ENCODE measurements at regions not wholly inside any gene's neighbourhood (a gene's known extent, or its start where the extent isn't known, plus 50 kb on each side); places are given as distances from the start of the nearest gene placed in this dataset.
"Not testable (repeated sequence)": the region's sequence is repeated elsewhere in the genome, so short reads cannot be mapped to it uniquely, and the experiment has no call there.

DNA sequence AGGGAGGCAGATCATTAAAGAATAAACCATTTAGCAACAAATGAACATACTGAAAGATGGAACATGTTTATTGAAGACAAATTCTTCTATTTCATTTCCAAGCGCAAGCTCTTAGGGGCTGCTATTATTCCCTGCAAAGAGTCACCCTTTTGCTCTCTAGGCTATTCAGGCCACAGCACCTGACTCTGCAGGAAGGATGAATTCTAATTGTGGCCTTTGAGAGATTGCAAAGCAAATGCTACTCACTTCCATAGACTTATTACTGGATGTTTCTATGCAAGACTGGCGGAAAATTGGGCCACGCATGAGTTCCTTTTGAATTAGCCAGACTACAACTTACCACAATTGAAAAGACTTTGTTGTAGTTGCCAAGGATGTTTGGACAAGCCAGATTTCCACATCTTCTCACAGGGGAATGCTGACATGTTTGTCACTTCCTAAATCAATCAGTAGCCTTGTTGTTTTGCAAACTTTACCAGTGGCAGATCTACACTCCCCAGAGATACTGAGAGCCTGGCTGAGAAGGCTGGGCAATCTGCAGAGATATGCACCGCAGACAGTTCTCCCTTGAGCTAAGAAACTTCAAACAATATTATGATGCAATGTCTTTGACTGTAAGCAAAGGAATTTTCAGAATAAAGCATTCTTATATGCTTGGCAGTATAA, 334.3 kb upstream of the SYT1 start:
- no peak for DNase-seq

DNA sequence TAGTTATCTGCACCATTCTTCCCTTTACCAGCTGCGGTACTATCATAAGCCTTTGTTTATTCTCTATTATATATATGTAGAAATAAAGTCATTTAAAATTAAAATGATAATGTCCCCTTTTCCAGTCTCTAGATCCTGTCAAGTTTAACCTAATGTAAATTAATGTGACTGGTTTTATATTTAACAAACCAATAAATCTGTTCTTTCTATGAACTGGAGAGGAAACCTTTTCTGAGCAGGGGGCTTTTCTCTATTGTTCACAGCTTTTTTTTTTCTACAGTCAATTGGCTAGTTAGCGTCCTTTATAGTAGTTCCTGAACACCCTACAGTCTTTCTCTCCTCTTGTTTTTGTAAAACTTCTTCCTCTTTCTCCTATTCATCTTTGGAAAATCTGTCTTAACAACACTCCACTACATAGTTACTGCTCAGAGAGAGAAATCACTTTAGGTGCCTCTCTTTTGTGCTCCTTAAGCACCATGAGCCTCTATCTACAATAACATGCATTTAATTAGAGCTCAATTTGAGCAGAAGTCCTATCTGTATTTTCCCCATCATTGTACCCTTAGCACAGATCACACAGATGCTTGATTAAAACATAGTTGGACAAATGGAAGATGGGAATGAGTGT, 332.6 kb upstream of the SYT1 start:
- DNase-seq, result no peak

DNA sequence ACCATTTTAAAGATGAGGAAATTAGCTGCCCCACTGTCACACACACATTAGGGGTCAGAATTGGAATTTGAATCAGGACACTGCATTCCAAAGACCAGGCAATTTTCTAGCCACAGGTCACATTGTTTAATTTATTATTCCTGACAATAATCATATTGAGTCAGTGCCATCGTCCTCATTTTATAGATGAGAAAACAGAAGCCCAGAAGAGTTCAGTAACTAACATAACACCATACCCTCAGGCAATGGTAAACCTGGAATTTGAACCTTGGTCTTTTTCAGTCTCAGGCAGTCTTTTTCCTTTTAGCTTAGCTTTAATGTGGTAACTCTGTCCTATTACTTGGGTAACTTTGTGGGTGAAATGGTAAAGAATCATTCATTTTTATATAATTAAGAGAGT, 330.3 kb upstream of the SYT1 start:
- DNase-seq, result no peak

DNA sequence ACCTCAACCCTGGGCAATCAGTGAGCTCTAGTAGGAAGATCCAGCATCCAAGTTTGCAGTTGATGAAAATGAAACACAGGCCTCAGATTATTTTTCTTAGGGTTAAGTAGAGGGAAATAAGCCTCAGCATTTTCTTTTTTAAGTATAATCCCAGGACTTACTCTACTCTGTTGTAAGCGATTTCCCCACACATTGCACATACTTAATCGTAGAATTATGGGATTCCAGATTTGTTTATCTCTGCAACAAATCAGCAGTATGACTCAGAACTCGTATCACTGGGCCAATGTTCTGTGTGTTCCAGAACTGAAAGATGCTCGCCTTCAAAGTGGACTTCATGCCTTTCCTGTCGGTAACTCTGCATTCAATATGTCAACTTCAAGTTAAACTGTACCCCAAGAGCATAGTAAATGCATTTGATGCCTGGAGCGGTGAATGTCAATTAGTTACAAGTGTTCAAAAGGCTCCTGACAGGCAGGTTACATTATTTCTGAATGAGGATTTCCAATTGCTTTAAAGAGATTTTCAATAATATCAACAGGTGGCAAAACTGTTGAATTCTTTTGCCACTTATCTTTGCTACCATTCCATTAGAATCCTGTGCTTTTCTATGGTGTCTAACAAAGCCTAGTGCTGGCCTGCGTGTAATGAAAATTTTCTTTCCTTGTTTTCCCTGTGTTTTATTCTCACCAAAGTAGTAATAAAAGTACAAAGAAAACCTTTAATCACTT, 323.8 kb upstream of the SYT1 start:
- no peak for DNase-seq

DNA sequence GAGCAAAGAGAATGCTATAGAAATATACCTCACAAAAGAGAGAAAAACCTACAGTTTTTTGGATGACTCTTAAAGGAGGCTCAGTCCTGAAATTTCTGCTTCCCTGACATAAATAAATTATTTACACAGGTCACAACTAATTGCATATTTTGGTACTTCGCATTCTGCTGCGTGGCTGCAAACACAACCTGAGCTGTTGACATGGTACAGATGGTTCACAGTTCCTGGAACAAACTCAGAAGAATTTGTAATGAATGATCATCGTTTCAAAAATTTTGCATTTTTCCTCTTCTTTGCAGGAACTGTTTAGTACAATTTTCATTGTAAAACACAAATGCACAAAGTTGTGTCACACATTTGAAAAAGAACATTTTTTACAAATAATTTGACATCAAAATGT, 313.7 kb upstream of the SYT1 start:
- DNase-seq, result no peak

DNA sequence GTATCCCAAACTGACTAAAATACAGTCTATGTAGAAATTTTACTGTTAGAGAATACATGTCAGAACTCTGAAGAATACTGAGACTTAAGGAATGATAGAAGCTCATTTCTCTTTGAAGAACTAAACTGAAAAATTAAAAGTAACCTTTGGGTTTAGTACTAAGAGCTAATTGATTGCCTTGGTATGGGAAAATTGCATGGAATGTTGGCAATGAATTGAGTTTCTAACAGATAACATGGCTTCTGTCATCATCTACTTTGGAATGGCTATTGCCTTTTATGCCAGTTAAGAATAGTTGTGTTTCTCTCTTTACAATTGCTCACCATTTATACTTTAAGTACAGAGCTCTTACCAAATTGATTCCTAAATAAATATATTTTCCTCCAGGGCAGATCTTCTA, 308.8 kb upstream of the SYT1 start:
- no peak for DNase-seq

DNA sequence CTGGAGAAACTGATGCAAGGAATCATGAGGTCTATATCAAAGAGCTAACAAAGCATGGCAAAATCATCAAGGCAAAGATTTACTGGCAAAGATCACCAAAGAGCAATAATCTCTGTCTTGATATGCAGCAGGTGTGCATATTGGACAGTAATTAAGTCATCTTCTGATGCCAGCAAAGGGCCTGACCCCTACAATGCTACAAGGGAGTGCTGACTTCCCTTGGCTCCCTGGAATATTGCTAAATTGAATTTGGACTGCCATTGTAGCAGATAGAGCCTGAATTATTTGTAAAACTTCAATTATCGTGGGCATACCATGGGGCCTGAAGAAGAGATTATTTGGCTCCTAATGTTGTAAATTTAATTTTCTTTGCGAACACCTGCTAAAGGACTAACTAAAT, 307.9 kb upstream of the SYT1 start:
- no peak for DNase-seq

DNA sequence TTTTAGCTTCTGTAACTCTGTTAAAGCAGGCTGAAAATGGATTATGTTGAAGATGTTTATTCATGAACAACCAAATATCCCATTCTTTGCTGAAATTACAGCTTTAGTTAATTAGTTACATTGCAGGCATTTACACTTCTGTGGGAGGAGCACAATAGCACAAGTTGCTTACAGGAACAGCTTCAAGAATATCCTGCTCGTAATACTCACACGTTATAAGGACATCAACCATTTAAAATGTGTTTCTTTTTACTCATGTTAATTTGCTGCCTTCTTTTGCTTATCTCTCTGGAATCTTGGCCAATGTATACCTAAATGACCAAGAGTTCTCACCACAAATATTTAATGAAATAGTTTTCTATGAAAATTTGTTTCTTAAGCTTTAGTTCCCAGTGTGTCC, 305.2 kb upstream of the SYT1 start:
- no peak for DNase-seq

DNA sequence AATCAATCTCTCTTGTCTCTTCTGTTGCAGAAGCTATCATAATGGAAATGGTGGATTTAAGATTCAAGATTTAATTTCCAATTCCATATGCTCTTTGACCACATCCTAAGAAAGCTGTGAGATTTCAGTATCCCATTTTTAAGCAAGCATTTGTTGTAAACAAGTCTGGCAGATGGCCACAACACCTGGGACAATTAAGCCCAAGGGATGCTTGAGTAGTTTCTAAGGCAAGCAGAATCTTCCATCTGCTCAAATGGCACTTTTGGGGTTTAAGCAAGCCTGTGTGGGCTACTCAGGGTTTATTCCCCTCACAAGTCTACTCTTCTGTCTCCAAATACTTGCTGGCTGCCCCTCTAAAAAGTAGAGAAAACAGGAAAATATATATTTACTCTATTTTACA, 304.7 kb upstream of the SYT1 start:
- no peak for DNase-seq

DNA sequence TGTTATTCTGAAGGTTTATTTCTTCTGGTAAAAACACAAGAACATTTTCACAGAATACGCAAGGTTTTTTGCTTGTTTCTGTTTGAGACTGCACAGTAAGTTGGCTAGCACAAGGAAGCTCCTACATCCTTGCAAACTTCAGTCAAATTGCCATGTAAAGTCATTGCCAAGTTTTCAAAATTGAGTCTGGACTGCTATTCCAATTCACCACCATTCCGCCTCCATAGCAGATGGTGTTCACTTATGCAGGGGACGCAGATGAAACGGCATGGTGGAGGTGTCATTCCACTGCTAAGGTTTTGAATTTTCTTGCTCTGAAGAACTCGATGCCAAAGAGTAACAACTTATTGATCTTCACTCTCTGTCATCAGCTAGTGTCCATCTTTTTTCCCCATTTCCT, 303.9 kb upstream of the SYT1 start:
- DNase-seq, result no peak

DNA sequence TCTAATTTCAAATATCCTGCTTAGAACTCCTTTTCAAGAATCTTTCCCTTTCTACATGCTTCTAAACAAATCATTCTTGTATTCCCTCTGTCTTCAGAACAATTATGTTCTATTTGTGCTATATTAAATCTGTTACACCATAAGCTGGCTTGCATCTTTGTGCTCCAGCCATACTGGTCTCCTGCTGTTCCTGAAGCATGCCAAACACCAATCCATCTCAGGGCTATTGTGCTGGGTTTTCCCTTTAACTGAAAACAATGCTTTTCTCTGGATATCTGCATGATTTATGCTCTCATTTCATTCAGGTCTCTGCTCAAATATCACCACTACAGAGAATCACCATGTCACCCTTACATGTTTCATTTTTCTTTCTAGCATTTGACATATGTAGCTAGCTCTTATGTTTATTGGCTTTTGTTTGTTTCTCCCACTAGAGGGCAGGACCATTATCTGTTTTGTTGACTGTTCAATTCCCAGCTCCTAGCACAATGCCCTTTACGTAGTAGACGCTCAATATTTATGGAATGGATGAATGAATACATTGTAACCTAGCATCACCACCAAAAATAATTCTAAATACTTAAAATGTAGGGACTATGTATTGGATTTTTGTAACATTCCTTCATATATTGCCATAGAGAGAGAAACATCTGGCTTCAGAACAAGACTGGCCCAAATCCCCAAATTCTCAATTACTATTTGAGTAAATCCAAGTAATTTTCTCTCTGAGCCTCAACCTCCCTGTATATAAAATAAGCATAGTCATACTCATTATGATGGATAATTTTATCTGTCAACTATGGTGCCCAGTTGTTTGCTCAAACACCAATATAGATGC, 302.0 kb upstream of the SYT1 start:
- peak; percentile 59 for DNase-seq

DNA sequence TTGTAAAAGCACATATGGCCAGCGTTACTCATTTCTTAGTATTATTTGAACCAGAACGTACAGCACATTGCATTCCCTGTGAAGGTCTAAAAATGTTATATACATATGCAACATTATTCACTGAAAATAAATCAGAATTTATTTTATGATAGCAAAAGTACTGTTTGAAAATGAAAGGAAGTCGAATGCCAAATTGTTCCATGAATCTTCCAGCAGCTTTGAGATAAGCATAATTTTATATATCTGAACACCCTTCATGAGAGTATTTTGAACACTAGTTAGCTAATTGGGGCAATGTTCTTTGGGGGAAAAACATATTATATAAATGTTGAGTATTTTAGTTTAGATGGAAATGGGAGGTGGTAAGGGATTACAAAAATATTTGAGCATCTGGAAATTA, 300.7 kb upstream of the SYT1 start:
- no peak for DNase-seq

DNA sequence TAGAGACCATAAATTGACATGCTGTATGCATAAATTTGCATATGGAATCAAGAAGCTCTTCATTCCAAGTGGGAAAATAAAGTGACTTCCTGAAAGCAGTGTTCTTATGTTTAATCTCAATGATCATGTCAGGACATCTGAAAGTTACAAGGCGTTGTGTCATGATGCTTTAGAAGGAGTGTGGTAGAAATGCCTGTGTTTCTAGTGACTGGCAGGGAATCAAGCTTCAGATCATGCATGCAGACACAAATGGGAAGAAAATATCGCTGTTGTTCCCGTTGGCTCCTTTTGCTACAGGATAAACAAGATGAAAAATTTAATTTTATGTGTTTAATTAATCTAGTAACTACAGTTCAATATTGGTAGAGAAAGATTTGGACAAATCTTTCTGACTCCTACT, 298.1 kb upstream of the SYT1 start:
- no peak for DNase-seq

DNA sequence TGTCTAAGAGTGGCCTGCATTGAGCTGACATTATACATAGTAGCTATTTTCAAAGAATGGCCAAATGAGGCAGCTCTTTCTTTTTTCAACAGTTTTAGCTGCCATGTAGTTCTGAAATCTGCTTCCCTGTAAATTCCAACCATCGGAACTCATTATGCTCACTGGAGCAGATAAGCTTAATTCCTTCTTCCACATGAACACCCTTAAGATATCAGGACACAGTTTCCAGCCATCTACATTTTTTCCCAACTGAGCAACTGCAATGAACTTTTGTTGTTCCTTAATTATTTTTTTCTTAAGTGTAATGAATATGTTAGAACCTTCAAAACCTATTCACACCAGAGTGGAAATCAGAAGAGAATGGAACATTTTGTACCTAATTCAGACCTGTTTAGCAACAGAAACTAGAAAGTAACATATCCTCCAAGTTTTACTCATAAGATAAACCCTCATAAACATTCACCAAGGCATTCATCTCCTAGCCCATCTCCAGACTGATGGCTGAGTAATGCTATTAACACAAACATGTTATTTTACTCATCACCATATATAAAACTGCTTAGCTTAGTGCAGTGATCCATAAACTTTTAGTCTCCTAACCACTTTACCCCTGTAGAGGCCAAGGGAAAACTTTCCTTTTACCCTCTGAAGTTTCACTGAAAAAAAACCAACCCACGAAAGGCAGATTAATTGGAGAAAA, 296.1 kb upstream of the SYT1 start:
- DNase-seq, result no peak

DNA sequence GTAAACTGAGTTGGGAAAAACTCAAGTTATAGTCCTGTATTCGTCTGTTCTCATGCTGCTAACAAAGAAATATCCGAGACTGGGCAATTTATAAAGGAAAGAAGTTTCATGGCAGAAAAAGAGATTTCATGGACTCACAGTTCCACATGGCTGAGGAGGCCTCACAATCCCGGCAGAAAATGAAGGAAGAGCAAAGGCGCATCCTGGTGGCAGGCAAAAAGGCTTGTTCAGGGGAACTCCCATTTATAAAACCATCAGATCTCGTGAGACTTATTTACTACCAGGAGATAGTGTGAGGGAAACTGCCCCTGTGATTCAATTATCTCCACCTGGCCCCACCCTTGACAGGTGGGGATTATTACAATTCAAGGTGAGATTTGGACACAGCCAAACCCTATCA, 292.6 kb upstream of the SYT1 start:
- DNase-seq, result no peak

DNA sequence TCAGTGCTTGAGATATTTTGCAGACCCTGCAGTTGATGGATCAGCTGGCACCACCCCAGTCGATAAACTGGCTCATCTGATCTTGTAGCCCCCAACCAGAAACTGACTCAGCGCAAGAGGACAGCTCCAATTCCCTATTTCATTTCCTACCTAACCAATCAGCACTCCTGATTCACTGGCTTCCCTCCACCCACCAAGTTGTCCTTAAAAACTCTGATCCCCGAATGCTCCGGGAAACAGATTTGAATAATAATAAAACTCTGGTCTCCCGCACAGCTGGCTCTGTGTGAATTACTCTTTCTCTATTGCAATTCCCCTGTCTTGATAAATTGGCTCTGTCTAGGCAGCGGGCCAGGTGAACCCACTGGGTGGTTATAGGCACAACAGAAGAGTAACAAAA, 289.4 kb upstream of the SYT1 start:
- not testable (repeated sequence) for DNase-seq

DNA sequence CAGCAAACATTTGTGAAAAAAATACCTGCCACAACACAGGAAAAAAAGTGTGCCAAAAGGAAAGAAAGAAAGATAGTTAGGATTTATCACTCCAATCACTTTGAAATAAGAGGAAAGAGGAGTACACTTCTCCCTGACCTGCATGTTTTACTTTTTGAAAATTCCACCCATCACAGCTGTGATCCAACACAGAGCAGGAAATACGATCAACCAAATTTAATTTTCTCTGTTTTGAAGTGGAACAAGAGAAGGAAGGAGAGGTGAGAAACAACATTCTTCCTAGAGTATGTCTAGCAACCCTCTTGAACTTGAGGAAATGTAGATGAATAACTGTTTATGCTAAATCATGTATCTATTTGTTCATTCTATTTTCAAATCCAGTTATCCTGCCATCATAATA, 284.7 kb upstream of the SYT1 start:
- DNase-seq, result no peak

DNA sequence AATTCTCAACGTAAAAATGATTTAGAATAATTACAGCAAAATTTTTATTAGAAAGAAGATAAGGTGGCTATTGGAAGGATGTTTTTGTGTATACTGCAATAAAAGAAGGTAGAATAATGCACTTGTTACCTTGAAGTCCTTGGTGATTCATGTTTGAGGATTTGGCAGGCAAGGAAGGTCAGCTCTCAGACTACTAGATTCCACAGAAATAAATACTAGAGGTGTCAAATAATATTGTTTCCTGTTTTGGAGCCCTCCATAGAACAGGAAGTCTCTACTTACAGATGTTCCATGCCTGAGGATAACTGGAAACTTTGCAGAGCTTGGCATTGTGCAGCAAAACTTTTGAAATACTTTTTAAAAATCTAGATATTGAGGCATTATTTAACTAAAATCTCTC, 284.3 kb upstream of the SYT1 start:
- no peak for DNase-seq

DNA sequence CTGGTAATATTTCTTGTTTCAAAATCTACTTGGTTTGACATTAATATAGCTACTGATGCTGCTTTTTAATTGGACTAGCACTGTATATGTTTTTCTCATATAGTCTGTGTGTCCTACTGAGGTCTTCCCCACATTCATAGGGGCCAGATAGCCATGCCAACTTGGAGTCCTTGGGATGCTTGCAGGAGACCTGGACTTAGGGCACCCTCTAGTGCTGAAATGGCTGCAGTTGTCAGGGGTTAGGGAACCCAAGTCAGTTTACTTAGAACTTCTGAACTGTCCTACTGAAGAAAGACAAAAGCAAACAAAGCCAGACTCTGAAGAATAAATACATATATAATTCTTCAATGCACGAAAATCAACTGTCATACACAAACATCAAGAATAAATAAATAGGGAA, 279.9 kb upstream of the SYT1 start:
- DNase-seq, result no peak

DNA sequence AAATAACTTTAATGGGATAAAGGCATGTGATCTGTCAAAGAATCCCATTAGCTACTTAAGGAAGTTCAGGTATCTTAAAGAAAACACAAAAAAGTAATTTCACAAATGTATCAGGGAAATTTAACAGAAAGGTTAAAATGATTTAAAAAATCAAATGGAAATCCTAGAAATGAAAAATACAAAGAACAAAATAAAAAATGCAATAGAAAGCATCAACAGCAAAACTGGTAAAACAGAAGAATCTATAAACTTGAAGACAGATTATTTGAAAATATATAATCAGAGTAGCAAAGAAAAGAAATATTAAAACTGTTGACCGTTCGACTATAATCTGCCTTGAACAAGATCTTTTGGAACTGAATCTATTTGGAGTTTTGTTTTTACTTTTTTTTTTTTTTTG, 279.4 kb upstream of the SYT1 start:
- no peak for DNase-seq

DNA sequence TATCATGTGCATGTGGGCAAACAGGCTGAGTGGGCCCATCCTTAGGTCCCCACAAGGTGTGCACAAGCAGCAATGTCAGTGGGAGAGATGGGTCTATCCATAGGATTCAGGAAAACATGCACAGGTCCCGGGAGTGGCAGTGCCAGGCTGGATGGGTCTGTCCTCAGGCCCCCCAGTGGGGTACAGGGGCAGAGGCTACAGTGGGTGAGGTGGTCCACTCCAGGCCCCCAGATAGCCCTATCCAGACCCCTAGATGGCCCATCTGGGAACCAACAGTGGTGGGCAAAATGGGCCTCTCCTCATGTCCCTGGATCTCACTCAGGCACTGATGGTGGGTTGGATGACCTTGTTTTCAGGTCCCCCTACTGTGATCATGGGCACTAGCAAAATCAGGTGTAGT, 277.8 kb upstream of the SYT1 start:
- DNase-seq, result no peak

DNA sequence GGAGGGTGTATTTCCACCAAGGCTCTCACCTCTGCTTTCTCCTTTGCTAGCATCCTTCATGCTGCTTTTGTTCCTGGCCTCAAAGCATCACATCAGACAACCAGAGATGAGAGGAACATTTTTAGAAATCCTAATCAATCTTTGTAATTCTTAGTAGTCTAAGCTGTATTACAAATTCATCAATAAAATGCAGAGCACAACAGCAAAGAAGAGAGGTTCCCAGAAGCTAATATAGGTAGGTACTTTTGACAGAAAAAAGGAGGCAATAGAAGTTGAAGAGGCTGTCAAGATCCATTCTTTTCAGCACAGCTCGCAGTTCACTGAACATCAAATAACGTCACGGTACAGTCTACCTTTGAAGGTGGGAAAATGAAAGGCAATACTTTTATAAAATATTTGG, 265.2 kb upstream of the SYT1 start:
- DNase-seq, result no peak

DNA sequence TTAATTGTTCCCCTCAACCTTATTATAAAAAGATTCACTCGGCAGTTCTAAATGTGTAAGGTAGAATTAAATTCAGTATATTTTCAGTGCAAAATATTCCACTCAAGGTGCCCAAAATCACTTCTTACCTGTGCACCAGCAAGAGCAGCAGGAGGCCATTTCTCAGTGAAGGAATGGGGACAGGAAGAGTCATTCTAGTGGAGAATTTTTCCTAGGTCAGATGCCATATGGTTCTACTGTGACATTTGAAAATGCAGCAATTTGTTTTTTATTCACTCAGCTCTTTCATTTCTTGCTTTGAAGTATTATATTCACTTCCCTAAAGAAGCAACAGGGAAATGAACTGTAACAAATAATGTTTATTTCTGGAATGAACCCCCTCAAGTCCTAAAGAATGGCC, 264.0 kb upstream of the SYT1 start:
- DNase-seq, result no peak

Measured in NCI-H146 (cell line).